ENCODE measurements at regions not wholly inside any gene's neighbourhood (a gene's known extent, or its start where the extent isn't known, plus 50 kb on each side); places are given as distances from the start of the nearest gene placed in this dataset.
A peak's percentile ranks its signal among the peaks of the same experiment; 100 is the strongest.

- TF ChIP-seq CTCF (tag by site-specific recombination; IDR thresholded peaks at IDR 0.05) (no peak), ZNF24 (tag by site-specific recombination; IDR thresholded peaks at IDR 0.05) (no peak), ZNF677 (tag by site-specific recombination; IDR thresholded peaks at IDR 0.05) (no peak), ZXDB (tag by site-specific recombination; IDR thresholded peaks at IDR 0.05) (peak; percentile 57; the same call in 1 of the 2 replicates), ZBTB21 (tag by site-specific recombination; IDR thresholded peaks at IDR 0.05) (no peak), OVOL3 (tag by site-specific recombination; IDR thresholded peaks at IDR 0.05) (no peak), GLIS1 (tag by site-specific recombination; IDR thresholded peaks at IDR 0.05) (no peak), ZNF473 (tag by site-specific recombination; IDR thresholded peaks at IDR 0.05) (no peak), ZBTB44 (tag by site-specific recombination; IDR thresholded peaks at IDR 0.05) (no peak), ZNF670 (tag by site-specific recombination; IDR thresholded peaks at IDR 0.05; ENCODE audit: low read depth) (no peak)
Measured at GRCh38 chr5:74375271-74375670, 265.3 kb downstream of the ENC1 start.

Data from HEK293 (cell line).